RWPE2 (cell line): ENCODE measurements at regions not wholly inside any gene's neighbourhood (a gene's known extent, or its start where the extent isn't known, plus 50 kb on each side); places are given as distances from the start of the nearest gene placed in this dataset.
A peak's percentile ranks its signal among the peaks of the same experiment; 100 is the strongest.

Source experiments
- ATAC-seq: fragments of 200-7000 bp; cut with Tn5 transposase; 3 replicates; pipeline ENCODE4 v1.9.1; 2021; ENCODE audit warnings: low read depth
- DNase-seq: peaks from one replicate; pipeline ENCODE4 v3.0.0-alpha.2; 2020; ENCODE audit warnings: low spot score
- H3K27ac ChIP-seq: fragments of 450-650 bp; 2 replicates; pipeline ENCODE4 v1.5.1; 2017; ENCODE audit warnings: mild to moderate bottlenecking; ENCODE audit not compliant: poor library complexity, severe bottlenecking
- H3K27me3 ChIP-seq: fragments of 250-450 bp; sonication (Bioruptor Pico); 2 replicates; pipeline ENCODE4 v1.5.1; 2021; ENCODE audit warnings: mild to moderate bottlenecking, moderate library complexity; ENCODE audit not compliant: insufficient read depth, poor library complexity, severe bottlenecking
- H3K36me3 ChIP-seq: fragments of 250-450 bp; sonication (Bioruptor Pico); 2 replicates; pipeline ENCODE4 v1.5.1; 2020; ENCODE audit warnings: low read depth, mild to moderate bottlenecking, moderate library complexity
- H3K4me1 ChIP-seq: fragments of 250-450 bp; sonication (Bioruptor Pico); 2 replicates; pipeline ENCODE4 v1.5.1; 2021; ENCODE audit warnings: mild to moderate bottlenecking, moderate library complexity; ENCODE audit not compliant: insufficient read depth, poor library complexity, severe bottlenecking
- H3K4me3 ChIP-seq: fragments of 250-450 bp; sonication (Bioruptor Pico); 2 replicates; pipeline ENCODE4 v1.5.1; 2021; ENCODE audit warnings: mild to moderate bottlenecking, moderate library complexity; ENCODE audit not compliant: severe bottlenecking
- H3K9me3 ChIP-seq: fragments of 250-450 bp; sonication (Bioruptor Pico); 2 replicates; pipeline ENCODE4 v1.5.1; 2021; ENCODE audit warnings: mild to moderate bottlenecking, moderate library complexity; ENCODE audit not compliant: severe bottlenecking
- TF ChIP-seq, protein P1 (sequence below): fragments of 450-650 bp; IDR thresholded peaks from one replicate; pipeline ENCODE4 v1.5.1; 2017; ENCODE audit warnings: mild to moderate bottlenecking, moderate library complexity; ENCODE audit not compliant: poor library complexity, severe bottlenecking

DNA sequence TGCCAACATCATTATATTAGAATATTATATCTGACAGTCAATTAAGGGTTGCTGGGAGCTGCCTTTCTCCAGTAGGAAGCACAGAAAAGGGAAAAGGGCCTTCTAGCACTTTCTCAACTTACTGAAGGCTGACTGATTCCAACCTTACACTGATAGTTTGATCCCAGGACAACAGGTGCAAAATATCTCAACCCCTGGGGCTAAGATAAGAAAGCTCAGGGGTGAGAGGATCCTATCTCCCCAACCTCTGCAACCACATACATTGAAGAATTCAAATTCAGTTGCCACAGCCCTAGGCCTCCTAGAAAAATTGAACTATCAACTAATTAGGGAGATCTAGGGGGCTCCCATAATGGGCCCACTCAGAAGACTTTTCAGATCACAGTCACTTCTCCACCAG, 179.1 kb upstream of the GPRIN3 start:
- no peaks in the 10 kb centered on the region for H3K27me3 ChIP-seq
- H3K36me3 ChIP-seq, result no peaks in the 10 kb centered on the region
- H3K9me3 ChIP-seq, result no peaks in the 10 kb centered on the region
- DNase-seq (no peak), ATAC-seq (no peak)
- H3K27ac ChIP-seq, result no peak overlapping the region
- TF ChIP-seq, protein P1, sequence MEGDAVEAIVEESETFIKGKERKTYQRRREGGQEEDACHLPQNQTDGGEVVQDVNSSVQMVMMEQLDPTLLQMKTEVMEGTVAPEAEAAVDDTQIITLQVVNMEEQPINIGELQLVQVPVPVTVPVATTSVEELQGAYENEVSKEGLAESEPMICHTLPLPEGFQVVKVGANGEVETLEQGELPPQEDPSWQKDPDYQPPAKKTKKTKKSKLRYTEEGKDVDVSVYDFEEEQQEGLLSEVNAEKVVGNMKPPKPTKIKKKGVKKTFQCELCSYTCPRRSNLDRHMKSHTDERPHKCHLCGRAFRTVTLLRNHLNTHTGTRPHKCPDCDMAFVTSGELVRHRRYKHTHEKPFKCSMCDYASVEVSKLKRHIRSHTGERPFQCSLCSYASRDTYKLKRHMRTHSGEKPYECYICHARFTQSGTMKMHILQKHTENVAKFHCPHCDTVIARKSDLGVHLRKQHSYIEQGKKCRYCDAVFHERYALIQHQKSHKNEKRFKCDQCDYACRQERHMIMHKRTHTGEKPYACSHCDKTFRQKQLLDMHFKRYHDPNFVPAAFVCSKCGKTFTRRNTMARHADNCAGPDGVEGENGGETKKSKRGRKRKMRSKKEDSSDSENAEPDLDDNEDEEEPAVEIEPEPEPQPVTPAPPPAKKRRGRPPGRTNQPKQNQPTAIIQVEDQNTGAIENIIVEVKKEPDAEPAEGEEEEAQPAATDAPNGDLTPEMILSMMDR, result no peak
- H3K4me1 ChIP-seq, result no peaks in the 10 kb centered on the region
- no peak overlapping the region for H3K4me3 ChIP-seq

DNA sequence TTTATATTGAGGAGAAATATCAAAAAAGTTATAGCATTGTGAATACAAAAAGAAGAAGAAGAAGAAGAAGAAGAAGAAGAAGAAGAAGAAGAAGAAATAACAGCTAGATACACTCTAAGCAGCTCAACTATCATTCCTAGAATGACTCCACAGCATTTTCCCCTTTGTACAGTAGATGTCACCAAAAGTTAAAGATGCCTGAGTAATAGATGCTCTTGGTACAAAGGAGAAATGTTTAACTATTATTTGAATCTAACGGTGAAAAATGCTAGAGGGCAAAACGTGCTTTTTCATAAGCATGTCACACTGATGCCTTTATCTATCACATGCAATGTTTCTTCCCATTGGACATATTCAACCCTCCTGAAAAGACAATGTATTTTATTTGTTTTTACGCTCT, 178.4 kb upstream of the GPRIN3 start:
- DNase-seq, result no peak
- Histone ChIP-seq H3K27me3 (no peaks in the 10 kb centered on the region), H3K4me1 (no peaks in the 10 kb centered on the region), H3K27ac (no peak overlapping the region), H3K4me3 (no peak overlapping the region), H3K36me3 (no peaks in the 10 kb centered on the region), H3K9me3 (no peaks in the 10 kb centered on the region)
- peak; percentile 61; the same call in 2 of the 3 replicates for ATAC-seq
- TF ChIP-seq, protein P1, result peak; percentile 69

DNA sequence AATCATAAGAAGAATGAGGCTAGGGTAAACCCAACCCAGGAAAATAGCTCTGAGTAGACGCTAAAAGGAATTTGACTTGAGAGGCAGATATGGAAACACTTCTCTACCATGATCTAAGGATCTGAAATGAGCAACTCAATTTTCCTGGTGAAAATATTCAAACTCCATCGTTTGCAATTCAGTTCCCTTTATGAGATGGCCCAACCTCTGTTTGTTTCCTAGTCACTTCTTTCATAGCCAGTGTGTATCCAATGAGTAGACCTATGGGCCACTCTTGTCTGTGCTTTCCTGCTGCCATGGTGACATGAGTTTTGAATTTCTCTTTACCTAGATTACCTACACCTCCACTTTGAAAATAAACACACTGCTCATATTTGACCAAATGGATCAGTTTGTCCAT, 176.2 kb upstream of the GPRIN3 start:
- Histone ChIP-seq H3K9me3 (no peaks in the 10 kb centered on the region), H3K4me1 (no peaks in the 10 kb centered on the region), H3K27me3 (no peaks in the 10 kb centered on the region), H3K27ac (no peak overlapping the region), H3K36me3 (no peaks in the 10 kb centered on the region), H3K4me3 (no peak overlapping the region)
- DNase-seq (no peak), ATAC-seq (no peak)
- TF ChIP-seq, protein P1, result no peak

DNA sequence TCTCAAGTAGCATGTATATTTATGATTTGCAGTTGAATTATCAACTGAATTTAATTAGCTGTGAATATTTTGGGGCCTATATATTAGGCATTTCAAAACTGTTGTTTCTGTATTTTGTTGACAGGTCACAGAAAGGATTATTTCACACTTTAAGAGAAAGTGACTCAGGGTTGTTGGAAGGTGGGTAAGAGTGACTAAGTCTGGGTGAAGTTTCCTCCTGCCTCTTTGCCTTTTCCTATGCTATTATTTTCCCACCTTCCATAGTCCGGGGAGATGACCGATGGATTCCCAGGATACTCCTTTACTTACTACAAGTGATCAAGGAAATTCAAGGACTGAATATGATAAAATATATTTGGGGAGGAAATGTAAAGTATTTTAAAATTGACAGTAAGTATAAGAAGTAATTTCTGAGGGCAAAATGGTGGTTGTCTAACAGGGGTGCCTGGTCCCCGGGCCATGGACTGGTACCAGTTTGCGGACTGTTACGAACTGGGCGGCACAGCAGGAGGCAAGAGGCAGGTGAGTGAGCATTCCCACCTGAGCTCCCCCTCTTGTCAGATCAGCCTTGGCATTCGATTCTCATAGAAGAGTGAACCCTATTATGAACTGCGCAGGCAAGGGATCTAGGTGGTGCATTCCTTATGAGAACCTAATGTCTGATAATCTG, 175.5 kb upstream of the GPRIN3 start:
- no peak overlapping the region for H3K27ac ChIP-seq
- H3K4me1 ChIP-seq, result no peaks in the 10 kb centered on the region
- no peaks in the 10 kb centered on the region for H3K36me3 ChIP-seq
- ATAC-seq (peak; percentile 55; the same call in 2 of the 3 replicates), DNase-seq (no peak)
- TF ChIP-seq, protein P1, result no peak
- no peak overlapping the region for H3K4me3 ChIP-seq
- H3K9me3 ChIP-seq, result no peaks in the 10 kb centered on the region
- H3K27me3 ChIP-seq, result no peaks in the 10 kb centered on the region

DNA sequence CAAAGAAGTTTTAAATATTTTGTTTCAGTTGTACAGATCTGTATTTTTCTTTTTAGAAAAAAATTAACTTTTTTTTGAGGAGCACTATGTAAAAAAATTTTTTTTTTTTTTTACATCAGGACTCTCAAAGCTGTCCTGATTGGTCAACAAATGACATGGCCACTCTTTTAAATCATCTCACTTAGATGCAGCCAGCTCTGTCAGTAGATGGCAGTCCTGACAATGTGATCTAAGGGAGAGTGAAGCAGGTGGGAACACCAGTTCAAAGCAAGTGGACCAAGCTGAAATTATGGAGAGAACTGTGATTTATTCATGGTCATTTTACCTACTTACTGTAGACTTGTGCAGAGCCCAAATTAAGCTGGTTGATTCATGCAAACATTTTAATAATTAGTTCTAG, 174.7 kb upstream of the GPRIN3 start:
- Histone ChIP-seq H3K27me3 (no peaks in the 10 kb centered on the region), H3K27ac (no peak overlapping the region), H3K4me1 (no peaks in the 10 kb centered on the region), H3K9me3 (no peaks in the 10 kb centered on the region), H3K4me3 (no peak overlapping the region), H3K36me3 (no peaks in the 10 kb centered on the region)
- TF ChIP-seq, protein P1, result peak; percentile 66
- ATAC-seq (peak; percentile 84), DNase-seq (no peak)
